GM23338 (cell line): ENCODE measurements at regions not wholly inside any gene's neighbourhood (a gene's known extent, or its start where the extent isn't known, plus 50 kb on each side); places are given as distances from the start of the nearest gene placed in this dataset.

Source experiments
- ATAC-seq: fragments of 200-7000 bp; cut with Tn5 transposase; 3 replicates; pipeline ENCODE4 v1.9.1; 2020
- DNase-seq: peaks from one replicate; pipeline ENCODE4 v3.0.0-alpha.2; 2015; ENCODE audit warnings: low spot score
- H2AFZ ChIP-seq: fragments of 200-600 bp; sonication (generic); 2 replicates; pipeline ENCODE4 v1.8.0; 2016; ENCODE audit warnings: antibody characterized with exemption, mild to moderate bottlenecking, moderate library complexity
- H3F3A ChIP-seq: fragments of 200-600 bp; sonication (generic); replicated peaks from 2 replicates; pipeline ENCODE4 v1.8.0; 2017; ENCODE audit warnings: antibody characterized with exemption, mixed run types, low read depth
- H3K27ac ChIP-seq: fragments of 200-600 bp; sonication (generic); 2 replicates; pipeline ENCODE4 v1.6.1; 2016; ENCODE audit warnings: low read depth
- H3K27me3 ChIP-seq: fragments of 200-600 bp; sonication (generic); 2 replicates; pipeline ENCODE4 v1.8.0; 2016; ENCODE audit warnings: mild to moderate bottlenecking, mixed run types, moderate library complexity; ENCODE audit not compliant: insufficient read depth
- H3K36me3 ChIP-seq: fragments of 200-600 bp; sonication (generic); 2 replicates; pipeline ENCODE4 v1.8.0; 2016; ENCODE audit warnings: mild to moderate bottlenecking; ENCODE audit not compliant: insufficient read depth
- H3K4me1 ChIP-seq: fragments of 200-600 bp; sonication (generic); 2 replicates; pipeline ENCODE4 v1.8.0; 2016; ENCODE audit warnings: mild to moderate bottlenecking, moderate library complexity; ENCODE audit not compliant: insufficient read depth
- H3K4me2 ChIP-seq: fragments of 200-600 bp; sonication (generic); 2 replicates; pipeline ENCODE4 v1.7.1; 2017; ENCODE audit warnings: mixed run types
- H3K4me3 ChIP-seq: fragments of 200-600 bp; sonication (generic); 2 replicates; pipeline ENCODE4 v1.6.1; 2016; ENCODE audit warnings: mixed run types
- H3K79me2 ChIP-seq: fragments of 200-600 bp; sonication (generic); replicated peaks from 2 replicates; pipeline ENCODE4 v1.8.0; 2017; ENCODE audit warnings: mild to moderate bottlenecking; ENCODE audit not compliant: insufficient read depth
- H3K9me2 ChIP-seq: fragments of 200-600 bp; sonication (generic); 2 replicates; pipeline ENCODE4 v1.8.0; 2017; ENCODE audit not compliant: insufficient read depth
- H4K20me1 ChIP-seq: fragments of 200-600 bp; sonication (generic); replicated peaks from 2 replicates; pipeline ENCODE4 v1.8.0; 2017; ENCODE audit warnings: mild to moderate bottlenecking; ENCODE audit not compliant: insufficient read depth
- H3K27ac Mint-ChIP-seq: 2 replicates; pipeline ENCODE4 v1.8.0; 2020; ENCODE audit warnings: inconsistent platforms, mild to moderate bottlenecking, moderate library complexity, mixed read lengths
- H3K27me3 Mint-ChIP-seq: 3 replicates; pipeline ENCODE4 v1.8.0; 2022; ENCODE audit warnings: low read depth, mild to moderate bottlenecking, moderate library complexity, mixed read lengths, inconsistent platforms; ENCODE audit not compliant: insufficient read depth, poor library complexity
- H3K36me3 Mint-ChIP-seq: 3 replicates; pipeline ENCODE4 v1.8.0; 2021; ENCODE audit warnings: low read depth, mild to moderate bottlenecking, inconsistent platforms, moderate library complexity, mixed read lengths
- H3K4me1 Mint-ChIP-seq: 3 replicates; pipeline ENCODE4 v1.8.0; 2020; ENCODE audit warnings: mild to moderate bottlenecking, inconsistent platforms, mixed read lengths
- H3K4me3 Mint-ChIP-seq: 3 replicates; pipeline ENCODE4 v1.8.0; 2021; ENCODE audit warnings: moderate library complexity, mild to moderate bottlenecking, inconsistent platforms, mixed read lengths
- H3K9me3 Mint-ChIP-seq: 3 replicates; pipeline ENCODE4 v1.8.0; 2020; ENCODE audit warnings: moderate library complexity, mild to moderate bottlenecking, inconsistent platforms, mixed read lengths
- CREB1 ChIP-seq: fragments of 250-450 bp; sonication (Bioruptor Pico); IDR thresholded peaks from 2 replicates; pipeline ENCODE4 v1.5.0; 2020; ENCODE audit warnings: low read depth, mild to moderate bottlenecking, moderate library complexity
- CTCF ChIP-seq, 2 experiments: fragments of 200-600 bp in 1 of 2; sonication (generic) in 1 of 2; conservative IDR thresholded peaks; 2 replicates each; pipeline versions ENCODE4 v1.5.1 to v1.6.1; 2016 to 2017; ENCODE audit warnings: antibody characterized with exemption in 2 of 2, low read depth in 2 of 2, mild to moderate bottlenecking in 2 of 2, moderate library complexity in 1 of 2
- EZH2 ChIP-seq: fragments of 200-600 bp; sonication (generic); IDR thresholded peaks from one replicate; pipeline ENCODE4 v1.8.0; 2017; ENCODE audit warnings: antibody characterized with exemption, mild to moderate bottlenecking, low read depth; ENCODE audit not compliant: unreplicated experiment
- EZH2phosphoT487 ChIP-seq: fragments of 200-600 bp; sonication (generic); IDR thresholded peaks from one replicate; pipeline ENCODE4 v1.8.1; 2018; ENCODE audit warnings: antibody characterized with exemption; ENCODE audit not compliant: unreplicated experiment
- JUNB ChIP-seq: IDR thresholded peaks from one replicate; pipeline ENCODE4 v1.6.1; 2016; ENCODE audit warnings: antibody characterized with exemption; ENCODE audit not compliant: unreplicated experiment
- REST ChIP-seq: IDR thresholded peaks from one replicate; pipeline ENCODE4 v1.6.1; 2018; ENCODE audit warnings: antibody characterized with exemption; ENCODE audit not compliant: unreplicated experiment
- STAT1 ChIP-seq: IDR thresholded peaks from one replicate; pipeline ENCODE4 v1.6.1; 2016; ENCODE audit warnings: antibody characterized with exemption; ENCODE audit not compliant: unreplicated experiment
- ZNF114 ChIP-seq: fragments of 250-450 bp; sonication (Bioruptor Pico); IDR thresholded peaks from 2 replicates; pipeline ENCODE4 v1.5.0; 2020; ENCODE audit warnings: mild to moderate bottlenecking, moderate library complexity
- ZNF462 ChIP-seq: fragments of 250-450 bp; sonication (Bioruptor Pico); IDR thresholded peaks from 2 replicates; pipeline ENCODE4 v1.5.0; 2020; ENCODE audit warnings: mild to moderate bottlenecking, moderate library complexity

- TF ChIP-seq REST (no peak), JUNB (no peak)
These were observed 203.0 kb downstream of the CENPC start (continued) for GRCh38 chr4:67342291-67342690.

- no peak overlapping the region for H3K27ac ChIP-seq
- Mint-ChIP-seq H3K4me3 (no peak overlapping the region), H3K27ac (no peak overlapping the region), H3K9me3 (peaks cover 5% of the 10 kb centered on the region; the same call in 2 of the 3 replicates), H3K27me3 (peaks cover 3% of the 10 kb centered on the region), H3K4me1 (peaks cover 8% of the 10 kb centered on the region; the same call in 2 of the 3 replicates), H3K36me3 (no peaks in the 10 kb centered on the region; the same call in 2 of the 3 replicates)
- peaks cover 3% of the 10 kb centered on the region; the same call in 1 of the 2 replicates for H3K4me1 ChIP-seq
- ATAC-seq = no peak
- H3K27me3 ChIP-seq = no peaks in the 10 kb centered on the region
- H3K36me3 ChIP-seq = no peaks in the 10 kb centered on the region
- H3K79me2 ChIP-seq = no peaks in the 10 kb centered on the region
- no peaks in the 10 kb centered on the region for H3K9me2 ChIP-seq
- H2AFZ ChIP-seq = no peak overlapping the region
- H3K4me2 ChIP-seq = 0 out of 2 replicates have a peak overlapping the region, but pooled peaks have one; percentile 2
- H3K4me3 ChIP-seq = no peak overlapping the region
- no peaks in the 10 kb centered on the region for H3F3A ChIP-seq
- no peaks in the 10 kb centered on the region for H4K20me1 ChIP-seq
- no peak for DNase-seq
- TF ChIP-seq ZNF114 (no peak), CTCF (conservative IDR thresholded peaks at IDR 0.05; ENCODE audit: low read depth in 2 of 2) (no peak), STAT1 (no peak), EZH2 (no peak), CREB1 (CRISPR knock-in tag) (no peak), EZH2phosphoT487 (no peak), REST (no peak), ZNF462 (CRISPR knock-in tag) (no peak), JUNB (no peak)
These were observed 211.6 kb downstream of the CENPC start for GRCh38 chr4:67333664-67334063.
